H9 (cell line): ENCODE measurements at regions not wholly inside any gene's neighbourhood (a gene's known extent, or its start where the extent isn't known, plus 50 kb on each side); places are given as distances from the start of the nearest gene placed in this dataset.

Experiments used
- DNase-seq: peaks from one replicate; pipeline ENCODE4 v3.0.0-alpha.2; 2017
- H2AFZ ChIP-seq: one replicate; pipeline ENCODE4 v1.6.1; 2013; ENCODE audit warnings: mild to moderate bottlenecking, low read length, control low read depth, moderate library complexity
- H2AK5ac ChIP-seq: 2 replicates; pipeline ENCODE4 v1.6.1; 2013; ENCODE audit warnings: low read length, control low read depth, mixed read lengths; ENCODE audit not compliant: insufficient read length
- H2BK120ac ChIP-seq: one replicate; pipeline ENCODE4 v1.6.1; 2013; ENCODE audit warnings: low read depth, mild to moderate bottlenecking, low read length, control low read depth, inconsistent platforms; ENCODE audit not compliant: poor library complexity, severe bottlenecking
- H2BK12ac ChIP-seq: 2 replicates; pipeline ENCODE4 v1.6.1; 2013; ENCODE audit warnings: low read length, control low read depth, mixed read lengths, low read depth; ENCODE audit not compliant: insufficient read length
- H2BK15ac ChIP-seq: 2 replicates; pipeline ENCODE4 v1.6.1; 2013; ENCODE audit warnings: low read depth, low read length, control low read depth
- H2BK20ac ChIP-seq: one replicate; pipeline ENCODE4 v1.6.1; 2013; ENCODE audit warnings: low read depth, mild to moderate bottlenecking, low read length, control low read depth, inconsistent platforms; ENCODE audit not compliant: poor library complexity, severe bottlenecking
- H2BK5ac ChIP-seq: 2 replicates; pipeline ENCODE4 v1.6.1; 2013; ENCODE audit warnings: low read length, control low read depth, mixed read lengths; ENCODE audit not compliant: insufficient read length
- H3K14ac ChIP-seq: 2 replicates; pipeline ENCODE4 v1.6.1; 2013; ENCODE audit warnings: low read length, control low read depth; ENCODE audit not compliant: insufficient read depth
- H3K18ac ChIP-seq: 2 replicates; pipeline ENCODE4 v1.6.1; 2013; ENCODE audit warnings: low read depth, mild to moderate bottlenecking, mixed read lengths, low read length, control low read depth; ENCODE audit not compliant: insufficient read length
- H3K23ac ChIP-seq: 2 replicates; pipeline ENCODE4 v1.6.1; 2013; ENCODE audit warnings: low read length, control low read depth, mixed read lengths, low read depth; ENCODE audit not compliant: insufficient read length
- H3K23me2 ChIP-seq: 2 replicates; pipeline ENCODE4 v1.6.1; 2013; ENCODE audit warnings: low read depth, mild to moderate bottlenecking, mixed read lengths, low read length, control low read depth; ENCODE audit not compliant: insufficient read length, poor library complexity, severe bottlenecking
- H3K27ac ChIP-seq: 2 replicates; pipeline ENCODE4 v1.5.1; 2013; ENCODE audit warnings: low read length, control low read depth, mixed read lengths, low read depth; ENCODE audit not compliant: insufficient read length
- H3K27me3 ChIP-seq: 2 replicates; pipeline ENCODE4 v1.6.1; 2013; ENCODE audit warnings: low read length, control low read depth, inconsistent platforms; ENCODE audit not compliant: insufficient read depth
- H3K4ac ChIP-seq: 2 replicates; pipeline ENCODE4 v1.6.1; 2013; ENCODE audit warnings: low read depth, mild to moderate bottlenecking, control low read depth, inconsistent platforms, low read length, moderate library complexity
- H3K4me1 ChIP-seq: 2 replicates; pipeline ENCODE4 v1.6.1; 2013; ENCODE audit warnings: low read length, control low read depth, inconsistent platforms; ENCODE audit not compliant: insufficient read depth
- H3K4me2 ChIP-seq: 2 replicates; pipeline ENCODE4 v1.6.1; 2013; ENCODE audit warnings: low read length, control low read depth, mixed read lengths; ENCODE audit not compliant: insufficient read length, insufficient read depth
- H3K56ac ChIP-seq: 2 replicates; pipeline ENCODE4 v1.6.1; 2013; ENCODE audit warnings: low read depth, mild to moderate bottlenecking, mixed read lengths, low read length, control low read depth; ENCODE audit not compliant: insufficient read length
- H3K79me1 ChIP-seq: 2 replicates; pipeline ENCODE4 v1.6.1; 2013; ENCODE audit warnings: low read depth, mild to moderate bottlenecking, moderate library complexity, low read length, control low read depth, inconsistent platforms; ENCODE audit not compliant: insufficient read depth, poor library complexity, severe bottlenecking
- H3K79me2 ChIP-seq: 2 replicates; pipeline ENCODE4 v1.6.1; 2013; ENCODE audit warnings: low read length, control low read depth, inconsistent platforms; ENCODE audit not compliant: insufficient read depth
- H3K9ac ChIP-seq: 2 replicates; pipeline ENCODE4 v1.6.1; 2013; ENCODE audit warnings: low read length, control low read depth, mixed read lengths; ENCODE audit not compliant: insufficient read length; ENCODE audit errors: extremely low read depth
- H3K9me3 ChIP-seq: one replicate; pipeline ENCODE4 v1.6.1; 2013; ENCODE audit warnings: low read depth, low read length, inconsistent platforms; ENCODE audit not compliant: control insufficient read depth
- H3T11ph ChIP-seq: one replicate; pipeline ENCODE4 v1.6.1; 2013; ENCODE audit warnings: mild to moderate bottlenecking, low read length, control low read depth, inconsistent platforms
- H4K20me1 ChIP-seq: one replicate; pipeline ENCODE4 v1.6.1; 2013; ENCODE audit not compliant: control insufficient read depth, insufficient read length, insufficient read depth
- H4K5ac ChIP-seq: 2 replicates; pipeline ENCODE4 v1.6.1; 2013; ENCODE audit warnings: low read depth, mild to moderate bottlenecking, mixed read lengths, low read length, control low read depth; ENCODE audit not compliant: insufficient read length
- H4K8ac ChIP-seq: replicated peaks from 2 replicates; pipeline ENCODE4 v1.6.1; 2013; ENCODE audit warnings: low read length, control low read depth, mixed read lengths, low read depth; ENCODE audit not compliant: insufficient read length
- H4K91ac ChIP-seq: 2 replicates; pipeline ENCODE4 v1.6.1; 2013; ENCODE audit warnings: low read depth, mild to moderate bottlenecking, moderate library complexity, mixed read lengths, low read length, control low read depth; ENCODE audit not compliant: insufficient read length
- H3K27ac Mint-ChIP-seq, 3 experiments: 2 replicates in 2 of 3; 3 replicates in 1 of 3; pipeline ENCODE4 v1.8.0; 2020 to 2021; ENCODE audit warnings: mixed read lengths in 3 of 3, mild to moderate bottlenecking in 1 of 3, moderate library complexity in 1 of 3
- H3K27me3 Mint-ChIP-seq: 2 replicates; pipeline ENCODE4 v1.8.0; 2021; ENCODE audit warnings: low read depth, mild to moderate bottlenecking, moderate library complexity, mixed read lengths
- H3K36me3 Mint-ChIP-seq, 3 experiments: 2 replicates in 2 of 3; 3 replicates in 1 of 3; pipeline ENCODE4 v1.8.0; 2020 to 2021; ENCODE audit warnings: low read depth in 3 of 3, mixed read lengths in 3 of 3; ENCODE audit not compliant: insufficient read depth in 1 of 3
- H3K4me1 Mint-ChIP-seq, 2 experiments: 2 replicates each; pipeline ENCODE4 v1.8.0; 2020; ENCODE audit warnings: mixed read lengths in 2 of 2
- H3K4me3 Mint-ChIP-seq, 2 experiments: 2 replicates in 1 of 2; 3 replicates in 1 of 2; pipeline ENCODE4 v1.8.0; 2020 to 2021; ENCODE audit warnings: mild to moderate bottlenecking in 2 of 2, mixed read lengths in 2 of 2, moderate library complexity in 1 of 2
- H3K9me3 Mint-ChIP-seq, 2 experiments: 2 replicates in 1 of 2; 3 replicates in 1 of 2; pipeline ENCODE4 v1.8.0; 2020; ENCODE audit warnings: mild to moderate bottlenecking in 2 of 2, mixed read lengths in 2 of 2, moderate library complexity in 1 of 2
- CTCF ChIP-seq: fragments of 200-600 bp; sonication (generic); conservative IDR thresholded peaks from 3 replicates; pipeline ENCODE4 v1.8.0; 2021; ENCODE audit warnings: antibody characterized with exemption, mild to moderate bottlenecking
- WGBS: extraction: QIAGEN DNeasy Blood & Tissue Kit; methylation state at CpG from one replicate; pipeline ENCODE4 v1.1.7; 2013; ENCODE audit warnings: missing lambda C conversion rate, low lambda C conversion rate, mixed read lengths; ENCODE audit not compliant: insufficient read length; ENCODE audit errors: extremely low coverage; 5-methylcytosine and 5-hydroxymethylcytosine counted together

GRCh38 chr9:129474740-129475404 lies 146.0 kb downstream of the C9orf50 start:
- Histone ChIP-seq H4K20me1 (no peaks in the 10 kb centered on the region), H2BK5ac (no peak overlapping the region), H3K23ac (no peak overlapping the region), H2AK5ac (no peak overlapping the region), H2BK20ac (no peak overlapping the region), H4K91ac (no peak overlapping the region), H2BK15ac (no peak overlapping the region), H3K79me2 (no peaks in the 10 kb centered on the region), H3K27ac (no peak overlapping the region), H3K4ac (no peak overlapping the region), H3K14ac (no peak overlapping the region), H3K4me1 (no peaks in the 10 kb centered on the region), H3K79me1 (no peaks in the 10 kb centered on the region), H3K18ac (no peak overlapping the region), H2BK12ac (no peak overlapping the region), H3T11ph (no peak overlapping the region), H3K27me3 (peaks cover 2% of the 10 kb centered on the region; the same call in 1 of the 2 replicates), H3K4me2 (no peak overlapping the region), H3K23me2 (no peaks in the 10 kb centered on the region), H3K56ac (no peak overlapping the region), H2AFZ (no peak overlapping the region), H3K9ac (no peak overlapping the region), H2BK120ac (no peak overlapping the region), H4K8ac (no peak overlapping the region), H4K5ac (no peak overlapping the region), H3K9me3 (no peaks in the 10 kb centered on the region)
- TF ChIP-seq CTCF: no peak
- DNase-seq: no peak
- no CpG with 5 or more reads among the region's 6 CpGs for WGBS
- Mint-ChIP-seq H3K27ac (no peak overlapping the region), H3K36me3 (peaks cover 0 to 3% (median 0%) of the 10 kb centered on the region in 3 experiments; a peak in 1 of 7 replicates), H3K4me1 (peaks cover 32 to 33% of the 10 kb centered on the region in 2 experiments), H3K27me3 (peaks cover 46% of the 10 kb centered on the region), H3K9me3 (peaks cover 2 to 8% of the 10 kb centered on the region in 2 experiments; a peak in 3 of 5 replicates), H3K4me3 (no peak overlapping the region)
